ENCODE measurements at regions not wholly inside any gene's neighbourhood (a gene's known extent, or its start where the extent isn't known, plus 50 kb on each side); places are given as distances from the start of the nearest gene placed in this dataset.

GRCh38 chr18:41216341-41217003 is 738.6 kb upstream of the PIK3C3 start:
- H3K9me3 ChIP-seq (ENCODE audit: low read length): no peaks in the 10 kb centered on the region
- H3K4me2 ChIP-seq (ENCODE audit: low read length): no peak overlapping the region
- ChIA-PET CTCF (ENCODE audit: unreplicated experiment) (no interaction called here), POLR2A (no interaction called here)
- intact Hi-C loops (cut with micrococcal nuclease; ENCODE audit: unreplicated experiment): no loop called here
- no peaks in the 10 kb centered on the region for H3K36me3 ChIP-seq (ENCODE audit: insufficient read depth, low read length)
- H3K9me2 ChIP-seq (ENCODE audit: insufficient read depth, low read length): no peaks in the 10 kb centered on the region
- no peaks in the 10 kb centered on the region for H4K20me1 ChIP-seq (ENCODE audit: insufficient read depth, low read length)
- no peaks in the 10 kb centered on the region for H3K4me1 ChIP-seq (ENCODE audit: insufficient read depth, low read length, poor library complexity, severe bottlenecking)
- no peak overlapping the region for H3K27ac ChIP-seq (ENCODE audit: low read depth, low read length, poor library complexity, severe bottlenecking)
- TF ChIP-seq EZH2phosphoT487 (IDR thresholded peaks at IDR 0.05; ENCODE audit: borderline replicate concordance, low read depth, low read length) (no peak), CTCF (conservative IDR thresholded peaks at IDR 0.05; ENCODE audit: low read length) (no peak)
- no peak overlapping the region for H3K4me3 ChIP-seq (ENCODE audit: low read depth, low read length, poor library complexity, severe bottlenecking)
- H2AFZ ChIP-seq (ENCODE audit: low read length): no peak overlapping the region
- DNase-seq (ENCODE audit: low spot score): no peak
- no peaks in the 10 kb centered on the region for H3K79me2 ChIP-seq (ENCODE audit: insufficient read depth, low read depth, low read length)
- BruUV-seq (replicated peaks): no TSS peak

- Histone ChIP-seq H3K4me3 (ENCODE audit: low read depth, low read length, poor library complexity, severe bottlenecking) (no peak overlapping the region), H4K20me1 (ENCODE audit: insufficient read depth, low read length) (no peaks in the 10 kb centered on the region), H3K4me2 (ENCODE audit: low read length) (no peak overlapping the region), H2AFZ (ENCODE audit: low read length) (no peak overlapping the region), H3K9me3 (ENCODE audit: low read length) (no peaks in the 10 kb centered on the region), H3K36me3 (ENCODE audit: insufficient read depth, low read length) (no peaks in the 10 kb centered on the region), H3K9me2 (ENCODE audit: insufficient read depth, low read length) (no peaks in the 10 kb centered on the region), H3K27ac (ENCODE audit: low read depth, low read length, poor library complexity, severe bottlenecking) (no peak overlapping the region), H3K4me1 (ENCODE audit: insufficient read depth, low read length, poor library complexity, severe bottlenecking) (no peaks in the 10 kb centered on the region), H3K79me2 (ENCODE audit: insufficient read depth, low read depth, low read length) (no peaks in the 10 kb centered on the region)
- DNase-seq (ENCODE audit: low spot score): no peak
- TF ChIP-seq EZH2phosphoT487 (IDR thresholded peaks at IDR 0.05; ENCODE audit: borderline replicate concordance, low read depth, low read length) (no peak), CTCF (conservative IDR thresholded peaks at IDR 0.05; ENCODE audit: low read length) (no peak)
- ChIA-PET POLR2A (no interaction called here), CTCF (ENCODE audit: unreplicated experiment) (no interaction called here)
- BruUV-seq (replicated peaks): no TSS peak
- intact Hi-C loops (cut with micrococcal nuclease; ENCODE audit: unreplicated experiment): no loop called here
Observed at GRCh38 chr18:41207706-41208105, 747.3 kb upstream of the PIK3C3 start.

GRCh38 chr18:41206341-41206830 is 748.6 kb upstream of the PIK3C3 start:
- H3K9me3 ChIP-seq (ENCODE audit: low read length): no peaks in the 10 kb centered on the region
- intact Hi-C loops (cut with micrococcal nuclease; ENCODE audit: unreplicated experiment): no loop called here
- H3K4me1 ChIP-seq (ENCODE audit: insufficient read depth, low read length, poor library complexity, severe bottlenecking): no peaks in the 10 kb centered on the region
- ChIA-PET CTCF (ENCODE audit: unreplicated experiment) (no interaction called here), POLR2A (no interaction called here)
- no peak overlapping the region for H3K27ac ChIP-seq (ENCODE audit: low read depth, low read length, poor library complexity, severe bottlenecking)
- no peak for DNase-seq (ENCODE audit: low spot score)
- no peaks in the 10 kb centered on the region for H3K9me2 ChIP-seq (ENCODE audit: insufficient read depth, low read length)
- H3K79me2 ChIP-seq (ENCODE audit: insufficient read depth, low read depth, low read length): no peaks in the 10 kb centered on the region
- H3K4me2 ChIP-seq (ENCODE audit: low read length): no peak overlapping the region
- no peaks in the 10 kb centered on the region for H3K36me3 ChIP-seq (ENCODE audit: insufficient read depth, low read length)
- no peaks in the 10 kb centered on the region for H4K20me1 ChIP-seq (ENCODE audit: insufficient read depth, low read length)
- no peak for TF ChIP-seq CTCF (conservative IDR thresholded peaks at IDR 0.05; ENCODE audit: low read length)
- TF ChIP-seq EZH2phosphoT487 (IDR thresholded peaks at IDR 0.05; ENCODE audit: borderline replicate concordance, low read depth, low read length): no peak
- no peak overlapping the region for H2AFZ ChIP-seq (ENCODE audit: low read length)
- BruUV-seq (replicated peaks): no TSS peak
- H3K4me3 ChIP-seq (ENCODE audit: low read depth, low read length, poor library complexity, severe bottlenecking): no peak overlapping the region
